ENCODE measurements at regions not wholly inside any gene's neighbourhood (a gene's known extent, or its start where the extent isn't known, plus 50 kb on each side); places are given as distances from the start of the nearest gene placed in this dataset.

- TF ChIP-seq CTCF (conservative IDR thresholded peaks at IDR 0.05): no peak
- peaks cover 10% of the 10 kb centered on the region for H3K36me3 Mint-ChIP-seq (ENCODE audit: low read depth)
- no peak overlapping the region for H3K27ac Mint-ChIP-seq (ENCODE audit: unreplicated experiment)
- no peaks in the 10 kb centered on the region for H3K27me3 Mint-ChIP-seq (ENCODE audit: low read depth)
- peaks cover 15% of the 10 kb centered on the region for H3K9me3 Mint-ChIP-seq
- no peaks in the 10 kb centered on the region for H3K4me1 Mint-ChIP-seq
- DNase-seq (ENCODE audit: low read depth, low spot score): no peak
- H3K4me3 Mint-ChIP-seq: no peak overlapping the region
Observed at GRCh38 chr6:156026486-156027247, 571.0 kb upstream of the NOX3 start.

- DNase-seq (ENCODE audit: low read depth, low spot score): no peak
- Mint-ChIP-seq H3K27ac (ENCODE audit: unreplicated experiment) (no peak overlapping the region), H3K27me3 (ENCODE audit: low read depth) (no peaks in the 10 kb centered on the region)
Observed at GRCh38 chr6:156024339-156024738, 568.7 kb upstream of the NOX3 start.

GRCh38 chr6:156021746-156022396 is 566.2 kb upstream of the NOX3 start:
- Mint-ChIP-seq H3K4me1 (no peaks in the 10 kb centered on the region), H3K27ac (ENCODE audit: unreplicated experiment) (no peak overlapping the region), H3K36me3 (ENCODE audit: low read depth) (peaks cover 8% of the 10 kb centered on the region), H3K4me3 (no peak overlapping the region), H3K9me3 (peaks cover 9% of the 10 kb centered on the region), H3K27me3 (ENCODE audit: low read depth) (no peaks in the 10 kb centered on the region)
- TF ChIP-seq CTCF (conservative IDR thresholded peaks at IDR 0.05): no peak
- DNase-seq (ENCODE audit: low read depth, low spot score): no peak

More at GRCh38 chr6:156024339-156024738, 568.7 kb upstream of the NOX3 start:
- no peak for TF ChIP-seq CTCF (conservative IDR thresholded peaks at IDR 0.05)
- peaks cover 11% of the 10 kb centered on the region for H3K9me3 Mint-ChIP-seq
- H3K4me1 Mint-ChIP-seq: no peaks in the 10 kb centered on the region
- peaks cover 10% of the 10 kb centered on the region for H3K36me3 Mint-ChIP-seq (ENCODE audit: low read depth)
- H3K4me3 Mint-ChIP-seq: no peak overlapping the region

GRCh38 chr6:156017838-156018237 is 562.2 kb upstream of the NOX3 start:
- Mint-ChIP-seq H3K4me3 (no peak overlapping the region), H3K4me1 (no peaks in the 10 kb centered on the region), H3K27me3 (ENCODE audit: low read depth) (no peaks in the 10 kb centered on the region), H3K36me3 (ENCODE audit: low read depth) (no peaks in the 10 kb centered on the region), H3K27ac (ENCODE audit: unreplicated experiment) (no peak overlapping the region), H3K9me3 (no peaks in the 10 kb centered on the region)
- no peak for TF ChIP-seq CTCF (conservative IDR thresholded peaks at IDR 0.05)
- DNase-seq (ENCODE audit: low read depth, low spot score): no peak

GRCh38 chr6:156016186-156016976 is 560.7 kb upstream of the NOX3 start:
- no peak for TF ChIP-seq CTCF (conservative IDR thresholded peaks at IDR 0.05)
- H3K9me3 Mint-ChIP-seq: no peaks in the 10 kb centered on the region
- no peak overlapping the region for H3K4me3 Mint-ChIP-seq
- H3K27ac Mint-ChIP-seq (ENCODE audit: unreplicated experiment): no peak overlapping the region
- no peak for DNase-seq (ENCODE audit: low read depth, low spot score)
- H3K36me3 Mint-ChIP-seq (ENCODE audit: low read depth): no peaks in the 10 kb centered on the region
- H3K27me3 Mint-ChIP-seq (ENCODE audit: low read depth): no peaks in the 10 kb centered on the region
- H3K4me1 Mint-ChIP-seq: no peaks in the 10 kb centered on the region
